ENCODE measurements at regions not wholly inside any gene's neighbourhood (a gene's known extent, or its start where the extent isn't known, plus 50 kb on each side); places are given as distances from the start of the nearest gene placed in this dataset.

- H3K27ac Mint-ChIP-seq = no peak overlapping the region
- no peak for TF ChIP-seq CTCF (IDR thresholded peaks at IDR 0.05)
Measured at GRCh38 chr17:27982688-27983087, 59.8 kb upstream of the NLK start.

GRCh38 chr17:27983853-27984252 is 58.6 kb upstream of the NLK start:
- Histone ChIP-seq H3K27me3 (ENCODE audit: control insufficient read depth in 2 of 2, insufficient read depth in 2 of 2, low read length in 2 of 2) (peaks cover 0 to 3% of the 10 kb centered on the region in 2 donors), H3K36me3 (replicated peaks in 1 of 2; ENCODE audit: control insufficient read depth in 1 of 2, insufficient read depth in 2 of 2, low read length in 2 of 2) (no peaks in the 10 kb centered on the region), H4K20me1 (ENCODE audit: insufficient read depth, low read length) (no peaks in the 10 kb centered on the region), H3K4me3 (replicated peaks in 1 of 3; ENCODE audit: low read depth in 2 of 3, low read length in 3 of 3) (no peak overlapping the region), H3K9ac (ENCODE audit: insufficient read depth, low read length, poor library complexity, severe bottlenecking) (no peak overlapping the region), H3K4me1 (ENCODE audit: control insufficient read depth in 1 of 2, insufficient read depth in 2 of 2, low read length in 2 of 2) (peaks cover 6 to 7% of the 10 kb centered on the region in 2 donors), H2AFZ (ENCODE audit: insufficient read depth, low read depth, low read length, poor library complexity, severe bottlenecking) (no peak overlapping the region), H3K79me2 (ENCODE audit: insufficient read depth, low read length) (no peaks in the 10 kb centered on the region), H3K9me3 (replicated peaks in 1 of 2; ENCODE audit: control insufficient read depth in 1 of 2, insufficient read depth in 1 of 2, low read length in 2 of 2) (no peaks in the 10 kb centered on the region), H3K27ac (ENCODE audit: low read depth in 1 of 2, low read length in 2 of 2) (no peak overlapping the region), H3K4me2 (replicated peaks; ENCODE audit: extremely low read depth, low read length, poor library complexity, severe bottlenecking) (no peak overlapping the region)
- TF ChIP-seq CTCF (IDR thresholded peaks at IDR 0.05) = no peak
- intact Hi-C loops (cut with micrococcal nuclease) = no loop called here
- H3K9me3 Mint-ChIP-seq = peaks cover 0 to 8% (median 0%) of the 10 kb centered on the region in 7 donors
- H3K27ac Mint-ChIP-seq = no peak overlapping the region
- no peak overlapping the region for H3K4me3 Mint-ChIP-seq
- H3K27me3 Mint-ChIP-seq (ENCODE audit: low read depth in 3 of 3) = peaks cover 0 to 15% (median 13%) of the 10 kb centered on the region in 3 donors
- no CpG with 5 or more reads among the region's 1 CpG for WGBS (ENCODE audit: insufficient coverage)
- peaks cover 19% of the 10 kb centered on the region for H3K4me1 Mint-ChIP-seq
- DNase-seq = no peak
- H3K36me3 Mint-ChIP-seq = no peaks in the 10 kb centered on the region

More at GRCh38 chr17:27982688-27983087, 59.8 kb upstream of the NLK start:
- Mint-ChIP-seq H3K27me3 (ENCODE audit: low read depth in 3 of 3) (peaks cover 5 to 15% (median 13%) of the 10 kb centered on the region in 3 donors), H3K4me1 (peaks cover 19% of the 10 kb centered on the region), H3K9me3 (peaks cover 0 to 8% (median 0%) of the 10 kb centered on the region in 7 donors), H3K36me3 (no peaks in the 10 kb centered on the region), H3K4me3 (no peak overlapping the region)
- intact Hi-C loops (cut with micrococcal nuclease) = no loop called here
- H3K4me3 ChIP-seq (replicated peaks in 1 of 3; ENCODE audit: low read depth in 2 of 3, low read length in 3 of 3) = no peak overlapping the region
- no CpG with 5 or more reads among the region's 2 CpGs for WGBS (ENCODE audit: insufficient coverage)
- H3K27ac ChIP-seq (ENCODE audit: low read depth in 1 of 2, low read length in 2 of 2) = no peak overlapping the region
- no peak overlapping the region for H3K9ac ChIP-seq (ENCODE audit: insufficient read depth, low read length, poor library complexity, severe bottlenecking)
- H3K9me3 ChIP-seq (replicated peaks in 1 of 2; ENCODE audit: control insufficient read depth in 1 of 2, insufficient read depth in 1 of 2, low read length in 2 of 2) = no peaks in the 10 kb centered on the region
- H3K4me1 ChIP-seq (ENCODE audit: control insufficient read depth in 1 of 2, insufficient read depth in 2 of 2, low read length in 2 of 2) = peaks cover 6 to 7% of the 10 kb centered on the region in 2 donors
- DNase-seq = no peak
- no peaks in the 10 kb centered on the region for H4K20me1 ChIP-seq (ENCODE audit: insufficient read depth, low read length)
- H3K36me3 ChIP-seq (replicated peaks in 1 of 2; ENCODE audit: control insufficient read depth in 1 of 2, insufficient read depth in 2 of 2, low read length in 2 of 2) = no peaks in the 10 kb centered on the region
- no peak overlapping the region for H3K4me2 ChIP-seq (replicated peaks; ENCODE audit: extremely low read depth, low read length, poor library complexity, severe bottlenecking)
- H3K27me3 ChIP-seq (ENCODE audit: control insufficient read depth in 2 of 2, insufficient read depth in 2 of 2, low read length in 2 of 2) = peaks cover 0 to 3% of the 10 kb centered on the region in 2 donors
- no peaks in the 10 kb centered on the region for H3K79me2 ChIP-seq (ENCODE audit: insufficient read depth, low read length)
- no peak overlapping the region for H2AFZ ChIP-seq (ENCODE audit: insufficient read depth, low read depth, low read length, poor library complexity, severe bottlenecking)

Data from CD14-positive monocyte (primary cell).